ENCODE measurements at regions not wholly inside any gene's neighbourhood (a gene's known extent, or its start where the extent isn't known, plus 50 kb on each side); places are given as distances from the start of the nearest gene placed in this dataset.

DNA sequence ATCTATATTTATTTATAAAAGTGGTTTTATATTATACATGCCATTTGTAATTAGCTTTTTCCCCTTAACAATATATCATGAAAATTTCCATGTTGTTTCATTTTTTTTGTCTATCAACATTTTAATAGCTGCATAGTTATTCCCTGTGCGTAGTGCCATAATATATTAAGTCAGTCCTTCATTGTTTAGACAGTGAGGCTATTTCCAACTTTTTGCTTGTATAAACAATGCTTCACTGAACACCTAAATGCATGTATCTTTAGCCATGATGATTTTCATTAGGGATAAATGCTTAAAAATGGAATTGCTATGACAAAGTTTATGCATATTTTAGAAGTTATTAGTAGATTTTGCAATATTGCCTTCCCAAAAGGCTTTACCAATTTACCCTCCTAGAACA is 80.7 kb upstream of the STC2 start:
- H3K27me3 ChIP-seq = no peaks in the 10 kb centered on the region
- H3K9me3 ChIP-seq (ENCODE audit: low read depth) = no peaks in the 10 kb centered on the region
- TF ChIP-seq CTCF (IDR thresholded peaks at IDR 0.05; ENCODE audit: low read depth, low read length) = no peak
- H3K4me3 ChIP-seq = no peak overlapping the region
- no peak for DNase-seq (ENCODE audit: low read depth in 1 of 2, low spot score in 1 of 2)
- no peaks in the 10 kb centered on the region for H3K4me1 ChIP-seq (ENCODE audit: low read depth)
- no peaks in the 10 kb centered on the region for H3K36me3 ChIP-seq
- H3K27ac ChIP-seq = no peak overlapping the region

DNA sequence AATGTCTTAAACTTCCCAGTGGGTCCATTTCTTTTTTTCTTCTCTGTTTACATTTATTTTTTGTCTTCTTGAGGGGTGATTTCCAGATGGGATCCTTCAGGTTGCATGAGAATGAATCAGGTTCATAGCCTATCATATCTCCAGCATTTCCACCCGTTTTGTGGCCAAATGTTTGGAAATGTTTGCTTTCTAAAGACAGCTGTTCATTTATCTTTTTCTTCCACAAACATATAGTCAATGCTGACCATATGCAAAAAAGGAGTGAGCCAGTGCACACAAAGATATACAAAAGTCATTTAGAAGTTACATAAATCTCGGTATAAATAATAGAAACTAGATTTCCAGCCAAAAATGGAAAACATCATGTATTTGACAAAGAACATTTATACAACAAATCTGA is 71.6 kb upstream of the STC2 start:
- Histone ChIP-seq H3K4me1 (ENCODE audit: low read depth) (no peaks in the 10 kb centered on the region), H3K36me3 (no peaks in the 10 kb centered on the region), H3K4me3 (no peak overlapping the region), H3K27ac (no peak overlapping the region), H3K9me3 (ENCODE audit: low read depth) (no peaks in the 10 kb centered on the region), H3K27me3 (no peaks in the 10 kb centered on the region)
- TF ChIP-seq CTCF (IDR thresholded peaks at IDR 0.05; ENCODE audit: low read depth, low read length) = no peak
- no peak for DNase-seq (ENCODE audit: low read depth in 1 of 2, low spot score in 1 of 2)

GRCh38 chr5:173397516-173397915 is 69.3 kb upstream of the STC2 start:
- Histone ChIP-seq H3K27me3 (no peaks in the 10 kb centered on the region), H3K9me3 (ENCODE audit: low read depth) (no peaks in the 10 kb centered on the region), H3K27ac (no peak overlapping the region), H3K4me1 (ENCODE audit: low read depth) (no peaks in the 10 kb centered on the region), H3K4me3 (no peak overlapping the region), H3K36me3 (no peaks in the 10 kb centered on the region)
- peak in 1 of 2 donors; percentile 3 for DNase-seq (ENCODE audit: low read depth in 1 of 2, low spot score in 1 of 2)
- no peak for TF ChIP-seq CTCF (IDR thresholded peaks at IDR 0.05; ENCODE audit: low read depth, low read length)

- Histone ChIP-seq H3K4me1 (ENCODE audit: low read depth) (no peaks in the 10 kb centered on the region), H3K9me3 (ENCODE audit: low read depth) (no peaks in the 10 kb centered on the region), H3K27me3 (no peaks in the 10 kb centered on the region), H3K4me3 (no peak overlapping the region), H3K36me3 (no peaks in the 10 kb centered on the region), H3K27ac (no peak overlapping the region)
- peak; percentile 18 to 20 for DNase-seq (ENCODE audit: low read depth in 1 of 2, low spot score in 1 of 2)
- TF ChIP-seq CTCF (IDR thresholded peaks at IDR 0.05; ENCODE audit: low read depth, low read length) = peak; percentile 26
Observed at GRCh38 chr5:173396311-173396993, 68.2 kb upstream of the STC2 start.

- peak in 1 of 2 donors; percentile 4 for DNase-seq (ENCODE audit: low read depth in 1 of 2, low spot score in 1 of 2)
- no peak overlapping the region for H3K4me3 ChIP-seq
- no peak for TF ChIP-seq CTCF (IDR thresholded peaks at IDR 0.05; ENCODE audit: low read depth, low read length)
- no peaks in the 10 kb centered on the region for H3K4me1 ChIP-seq (ENCODE audit: low read depth)
- H3K36me3 ChIP-seq = no peaks in the 10 kb centered on the region
- no peak overlapping the region for H3K27ac ChIP-seq
- H3K27me3 ChIP-seq = no peaks in the 10 kb centered on the region
- H3K9me3 ChIP-seq (ENCODE audit: low read depth) = no peaks in the 10 kb centered on the region
Observed at GRCh38 chr5:173395933-173396308, 67.7 kb upstream of the STC2 start.
